Coronary artery (tissue), 2 donors: ENCODE measurements at regions not wholly inside any gene's neighbourhood (a gene's known extent, or its start where the extent isn't known, plus 50 kb on each side); places are given as distances from the start of the nearest gene placed in this dataset.
A peak's percentile ranks its signal among the peaks of the same experiment; 100 is the strongest.

Source experiments
- DNase-seq: peaks from one replicate; pipeline ENCODE4 v3.0.0-alpha.2; 2017; ENCODE audit warnings: low spot score
- H3K27ac ChIP-seq, 2 donors: fragments of 200-600 bp; sonication (generic); one replicate each; pipeline ENCODE4 v1.5.1; 2016 to 2019
- H3K4me3 ChIP-seq: fragments of 200-600 bp; sonication (generic); 2 replicates; pipeline ENCODE4 v1.5.1; 2016; ENCODE audit warnings: mild to moderate bottlenecking, moderate library complexity
- CTCF ChIP-seq: fragments of 200-600 bp; sonication (generic); IDR thresholded peaks from one replicate; pipeline ENCODE4 v1.5.1; 2019; ENCODE audit warnings: antibody characterized with exemption

- no peak for DNase-seq
- no peak overlapping the region for H3K27ac ChIP-seq
- no peak for TF ChIP-seq CTCF
- H3K4me3 ChIP-seq: no peak overlapping the region
Measured at GRCh38 chr10:117448802-117449201, 73.6 kb upstream of the PDZD8 start.

- no peak for TF ChIP-seq CTCF
- Histone ChIP-seq H3K4me3 (no peak overlapping the region), H3K27ac (no peak overlapping the region)
- no peak for DNase-seq
Measured at GRCh38 chr10:117445992-117446391, 70.8 kb upstream of the PDZD8 start.

- no peak overlapping the region for H3K27ac ChIP-seq
- no peak for TF ChIP-seq CTCF
- no peak for DNase-seq
- no peak overlapping the region for H3K4me3 ChIP-seq
Measured at GRCh38 chr10:117444497-117445040, 69.3 kb upstream of the PDZD8 start.

GRCh38 chr10:117443686-117444041 is 68.4 kb upstream of the PDZD8 start:
- DNase-seq: no peak
- no peak overlapping the region for H3K4me3 ChIP-seq
- no peak overlapping the region for H3K27ac ChIP-seq
- no peak for TF ChIP-seq CTCF

GRCh38 chr10:117442944-117443685 is 67.9 kb upstream of the PDZD8 start:
- DNase-seq: peak; percentile 85
- peak; percentile 84 for TF ChIP-seq CTCF
- Histone ChIP-seq H3K4me3 (peak overlapping the region; percentile 46), H3K27ac (no peak overlapping the region)

GRCh38 chr10:117442521-117442920 is 67.3 kb upstream of the PDZD8 start:
- DNase-seq: no peak
- TF ChIP-seq CTCF: no peak
- Histone ChIP-seq H3K27ac (no peak overlapping the region), H3K4me3 (no peak overlapping the region)

- H3K27ac ChIP-seq: no peak overlapping the region
- DNase-seq: no peak
- no peak overlapping the region for H3K4me3 ChIP-seq
- no peak for TF ChIP-seq CTCF
Measured at GRCh38 chr10:117441812-117442443, 66.7 kb upstream of the PDZD8 start.
